ENCODE measurements at regions not wholly inside any gene's neighbourhood (a gene's known extent, or its start where the extent isn't known, plus 50 kb on each side); places are given as distances from the start of the nearest gene placed in this dataset.

GRCh38 chr15:79157631-79158592, 67.3 kb upstream of the RASGRF1 start:
- Histone ChIP-seq H3K9me2 (ENCODE audit: insufficient read depth, low read length) (no peaks in the 10 kb centered on the region), H3K4me2 (ENCODE audit: low read length) (no peak overlapping the region), H3K79me2 (replicated peaks; ENCODE audit: insufficient read depth, low read length) (no peaks in the 10 kb centered on the region), H3K27ac (ENCODE audit: low read length) (no peak overlapping the region), H3K4me3 (ENCODE audit: low read length) (no peak overlapping the region), H4K20me1 (ENCODE audit: insufficient read depth) (no peaks in the 10 kb centered on the region), H3K36me3 (ENCODE audit: insufficient read depth, low read length) (no peaks in the 10 kb centered on the region), H3K27me3 (ENCODE audit: insufficient read depth, low read depth, low read length) (no peaks in the 10 kb centered on the region), H3F3A (ENCODE audit: insufficient read depth, low read length, poor library complexity, severe bottlenecking) (peaks cover 8% of the 10 kb centered on the region), H2AFZ (ENCODE audit: low read depth, low read length) (no peak overlapping the region), H3K9me3 (ENCODE audit: low read length) (no peaks in the 10 kb centered on the region), H3K9ac (ENCODE audit: low read length) (no peak overlapping the region)
- TF ChIP-seq SMC3 (conservative IDR thresholded peaks at IDR 0.05; ENCODE audit: poor library complexity) (no peak), REST (IDR thresholded peaks at IDR 0.05; ENCODE audit: borderline replicate concordance) (no peak), EP300 (conservative IDR thresholded peaks at IDR 0.05; ENCODE audit: poor library complexity, severe bottlenecking) (no peak), EZH2 (IDR thresholded peaks at IDR 0.05; ENCODE audit: borderline replicate concordance, insufficient read depth, low read length, poor library complexity, severe bottlenecking) (no peak), POLR2AphosphoS5 (IDR thresholded peaks at IDR 0.05) (no peak), CTCF (IDR thresholded peaks at IDR 0.05; ENCODE audit: poor library complexity, severe bottlenecking) (no peak), MXI1 (conservative IDR thresholded peaks at IDR 0.05; ENCODE audit: poor library complexity, severe bottlenecking) (no peak), RAD21 (conservative IDR thresholded peaks at IDR 0.05) (no peak), TAF1 (IDR thresholded peaks at IDR 0.05; ENCODE audit: low read depth) (no peak)

GRCh38 chr15:79156704-79157375, 66.3 kb upstream of the RASGRF1 start:
- Histone ChIP-seq H3K27me3 (ENCODE audit: insufficient read depth, low read depth, low read length) (no peaks in the 10 kb centered on the region), H3K79me2 (replicated peaks; ENCODE audit: insufficient read depth, low read length) (no peaks in the 10 kb centered on the region), H3K9me2 (ENCODE audit: insufficient read depth, low read length) (no peaks in the 10 kb centered on the region), H3K4me2 (ENCODE audit: low read length) (no peak overlapping the region), H3K36me3 (ENCODE audit: insufficient read depth, low read length) (no peaks in the 10 kb centered on the region), H3K9me3 (ENCODE audit: low read length) (no peaks in the 10 kb centered on the region), H2AFZ (ENCODE audit: low read depth, low read length) (no peak overlapping the region), H3K27ac (ENCODE audit: low read length) (no peak overlapping the region), H3K9ac (ENCODE audit: low read length) (no peak overlapping the region), H3K4me3 (ENCODE audit: low read length) (no peak overlapping the region), H3F3A (ENCODE audit: insufficient read depth, low read length, poor library complexity, severe bottlenecking) (peaks cover 8% of the 10 kb centered on the region), H4K20me1 (ENCODE audit: insufficient read depth) (no peaks in the 10 kb centered on the region)
- TF ChIP-seq MXI1 (conservative IDR thresholded peaks at IDR 0.05; ENCODE audit: poor library complexity, severe bottlenecking), result no peak
- no peak for TF ChIP-seq RAD21 (conservative IDR thresholded peaks at IDR 0.05)
- no peak for TF ChIP-seq EZH2 (IDR thresholded peaks at IDR 0.05; ENCODE audit: borderline replicate concordance, insufficient read depth, low read length, poor library complexity, severe bottlenecking)
- no peak for TF ChIP-seq TAF1 (IDR thresholded peaks at IDR 0.05; ENCODE audit: low read depth)
- TF ChIP-seq REST (IDR thresholded peaks at IDR 0.05; ENCODE audit: borderline replicate concordance), result no peak
- TF ChIP-seq CTCF (IDR thresholded peaks at IDR 0.05; ENCODE audit: poor library complexity, severe bottlenecking), result no peak
- TF ChIP-seq SMC3 (conservative IDR thresholded peaks at IDR 0.05; ENCODE audit: poor library complexity), result no peak
- no peak for TF ChIP-seq EP300 (conservative IDR thresholded peaks at IDR 0.05; ENCODE audit: poor library complexity, severe bottlenecking)
- no peak for TF ChIP-seq POLR2AphosphoS5 (IDR thresholded peaks at IDR 0.05)

Measured in neural cell (in vitro differentiated cells).